IPS-NIHi7 (cell line): ENCODE measurements at regions not wholly inside any gene's neighbourhood (a gene's known extent, or its start where the extent isn't known, plus 50 kb on each side); places are given as distances from the start of the nearest gene placed in this dataset.
"Not testable (repeated sequence)": the region's sequence is repeated elsewhere in the genome, so short reads cannot be mapped to it uniquely, and the experiment has no call there.

ENCODE experiments used
- DNase-seq: peaks from one replicate; pipeline ENCODE4 v3.0.0; 2012; ENCODE audit warnings: mixed read lengths; ENCODE audit errors: extremely low spot score

- DNase-seq: no peak
Measured at GRCh38 chr13:80830431-80830830, 489.5 kb upstream of the SPRY2 start.

DNA sequence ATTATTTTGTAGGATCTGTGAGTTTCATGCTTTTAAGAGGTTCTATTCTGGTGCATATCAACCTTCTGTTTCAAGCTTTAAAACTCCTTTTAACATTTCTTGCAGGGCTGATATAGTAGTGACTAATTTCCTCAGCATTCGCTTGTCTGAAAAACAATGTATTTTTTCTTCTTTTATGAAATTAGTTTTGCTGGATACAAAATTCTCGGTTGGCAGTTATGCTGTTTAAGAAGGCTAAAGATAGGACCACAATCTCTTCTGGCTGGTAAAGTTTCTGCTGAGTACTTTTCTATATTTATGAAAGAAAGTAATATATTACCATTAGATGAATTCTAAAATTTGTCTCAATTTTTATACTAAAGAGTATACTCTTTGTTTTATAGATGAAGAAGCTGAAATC lies 487.8 kb upstream of the SPRY2 start:
- DNase-seq: no peak

DNA sequence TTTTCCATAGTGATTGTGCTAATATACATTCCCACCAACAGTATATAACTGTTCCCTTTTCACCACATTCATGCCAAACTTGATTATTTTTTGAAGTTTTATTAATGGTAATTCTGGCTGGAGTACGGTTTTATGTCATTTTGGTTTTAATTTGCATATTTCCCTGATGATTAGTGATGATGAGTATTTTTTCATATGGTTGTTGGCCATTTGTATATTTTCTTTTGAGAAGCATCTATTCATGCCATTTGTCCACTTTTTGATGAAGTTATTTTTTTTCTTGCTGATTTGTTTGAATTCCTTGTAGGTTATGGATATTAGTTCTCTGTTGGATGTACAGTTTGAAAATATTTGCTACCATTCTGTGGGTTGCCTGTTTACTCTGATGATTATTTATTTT lies 484.4 kb upstream of the SPRY2 start:
- DNase-seq: no peak

- no peak for DNase-seq
Measured at GRCh38 chr13:80824229-80824628, 483.3 kb upstream of the SPRY2 start.

DNA sequence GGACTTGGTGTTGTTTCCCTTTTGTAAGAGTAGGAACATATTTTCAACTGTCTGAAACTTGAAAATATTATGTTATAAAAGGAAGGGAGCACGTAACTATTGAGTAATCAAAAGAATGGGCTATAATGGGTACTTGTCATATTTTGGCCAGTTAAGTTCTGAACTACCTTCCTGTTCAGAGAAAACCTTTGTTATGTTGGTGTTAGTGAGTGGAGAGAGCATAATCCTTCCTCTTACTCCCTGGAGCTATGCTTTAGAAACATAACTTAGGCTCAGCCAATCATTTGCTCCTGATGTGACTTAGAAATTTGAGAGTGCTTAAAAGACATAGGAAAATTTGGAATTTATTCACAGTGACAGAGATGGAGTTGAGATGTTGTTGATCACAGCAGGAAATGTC lies 482.5 kb upstream of the SPRY2 start:
- no peak for DNase-seq

- DNase-seq: no peak
Measured at GRCh38 chr13:80821466-80821865, 480.5 kb upstream of the SPRY2 start.

- DNase-seq: no peak
Measured at GRCh38 chr13:80817979-80818378, 477.1 kb upstream of the SPRY2 start.

DNA sequence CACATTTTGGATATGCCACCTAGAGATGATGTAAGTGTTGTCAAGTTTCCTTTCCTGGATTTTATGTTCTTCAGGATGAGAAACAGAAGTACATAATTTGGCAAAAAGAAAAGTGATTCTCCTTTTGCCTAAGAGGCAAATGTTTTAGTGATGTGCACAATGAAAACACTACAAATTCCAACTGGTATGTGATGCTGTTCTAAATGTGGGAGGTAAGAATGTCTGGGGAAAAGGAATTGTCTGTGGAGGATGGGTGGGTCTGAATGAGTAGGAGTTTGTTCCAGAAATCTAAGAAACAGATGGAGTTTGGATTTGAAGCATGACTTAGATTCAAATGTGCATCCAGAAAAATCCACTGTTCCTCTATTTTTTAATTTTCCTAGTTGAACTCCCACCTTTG lies 473.6 kb upstream of the SPRY2 start:
- no peak for DNase-seq

- DNase-seq: not testable (repeated sequence)
Measured at GRCh38 chr13:80810294-80810693, 469.4 kb upstream of the SPRY2 start.

GRCh38 chr13:80802946-80803345 lies 462.0 kb upstream of the SPRY2 start:
- DNase-seq: peak; percentile 26

- DNase-seq: no peak
Measured at GRCh38 chr13:80798576-80799133, 457.7 kb upstream of the SPRY2 start.

- DNase-seq: no peak
Measured at GRCh38 chr13:80787604-80788003, 446.7 kb upstream of the SPRY2 start.

- no peak for DNase-seq
Measured at GRCh38 chr13:80783926-80784565, 443.1 kb upstream of the SPRY2 start.

DNA sequence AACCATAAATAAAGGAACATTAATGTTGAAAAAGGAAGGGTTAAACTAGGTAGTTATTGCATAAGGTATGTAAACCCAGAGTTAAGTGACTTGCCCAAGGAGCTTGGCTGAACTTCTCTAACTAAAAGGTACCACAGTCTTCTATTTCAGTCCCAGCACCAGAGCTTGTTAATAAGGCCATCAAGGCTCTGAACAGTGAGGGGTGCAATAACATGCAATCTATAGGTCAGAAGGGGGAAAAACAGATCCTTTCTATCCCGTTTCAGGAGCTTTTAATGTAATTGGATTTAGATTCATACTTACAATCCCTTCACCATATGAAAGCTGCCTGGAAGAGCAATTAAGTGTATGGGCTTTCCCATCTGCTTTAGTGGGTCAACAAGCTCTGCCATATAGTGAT lies 441.5 kb upstream of the SPRY2 start:
- DNase-seq: no peak

- DNase-seq: no peak
Measured at GRCh38 chr13:80778297-80778696, 437.4 kb upstream of the SPRY2 start.

- DNase-seq: no peak
Measured at GRCh38 chr13:80757694-80758093, 416.8 kb upstream of the SPRY2 start.

- DNase-seq: no peak
Measured at GRCh38 chr13:80755910-80756309, 415.0 kb upstream of the SPRY2 start.

GRCh38 chr13:80754441-80754840 lies 413.5 kb upstream of the SPRY2 start:
- no peak for DNase-seq

DNA sequence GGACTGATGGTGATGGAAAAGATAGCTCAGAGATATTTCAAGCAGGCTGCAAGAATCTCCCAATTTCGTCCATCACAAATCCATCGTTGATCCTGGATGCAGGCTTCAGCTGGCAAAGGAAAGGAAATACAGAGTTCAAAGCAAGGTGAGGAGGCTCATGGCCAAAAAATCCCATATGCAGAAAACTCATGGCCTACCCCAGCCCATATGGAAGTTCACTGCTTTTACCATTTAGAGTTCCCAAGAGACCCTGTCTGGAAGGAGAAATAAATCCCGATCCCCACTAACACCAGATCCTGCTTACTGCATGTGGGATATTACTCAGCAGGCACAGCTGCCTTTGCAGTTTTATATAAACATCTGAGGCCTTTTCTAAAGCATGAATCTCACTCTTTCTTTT lies 412.9 kb upstream of the SPRY2 start:
- DNase-seq: no peak

GRCh38 chr13:80751854-80752253 lies 410.9 kb upstream of the SPRY2 start:
- no peak for DNase-seq

DNA sequence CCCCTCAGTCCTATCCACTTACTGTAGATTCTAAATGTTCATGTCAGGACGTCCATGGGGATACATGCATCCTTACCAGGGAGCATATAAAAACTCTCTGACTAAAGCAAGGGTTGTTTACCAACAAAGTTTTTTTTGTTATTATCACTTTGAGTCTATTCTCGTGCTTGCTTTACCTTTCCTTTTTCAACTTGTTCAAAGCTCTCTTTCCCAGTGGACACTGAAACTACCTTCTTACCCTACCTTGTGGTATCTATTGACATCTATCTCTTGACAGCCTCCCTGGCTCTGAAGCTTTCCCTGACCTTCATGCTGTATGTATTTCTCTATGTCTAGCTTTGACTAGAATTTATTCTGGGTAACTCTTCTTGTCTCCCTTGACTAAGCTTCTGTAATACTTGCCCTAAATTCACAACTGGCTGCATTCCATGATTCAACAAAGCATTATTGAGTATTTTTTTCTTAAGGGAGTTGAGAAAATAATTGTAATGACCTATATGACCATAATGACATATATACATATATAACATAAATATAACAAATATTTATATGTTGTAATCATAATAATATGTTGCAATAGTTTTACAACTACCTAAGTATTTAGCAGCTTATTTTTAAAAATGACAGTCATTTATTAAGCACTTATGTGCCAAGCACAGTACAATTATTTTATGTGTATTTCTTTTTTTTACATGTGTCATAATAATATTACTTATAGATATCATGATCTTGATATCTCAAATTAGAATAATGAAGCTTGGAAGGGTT lies 403.4 kb upstream of the SPRY2 start:
- no peak for DNase-seq

GRCh38 chr13:80742033-80742432 lies 401.1 kb upstream of the SPRY2 start:
- DNase-seq: no peak

- no peak for DNase-seq
Measured at GRCh38 chr13:80740071-80740470, 399.1 kb upstream of the SPRY2 start.
